ENCODE measurements at regions not wholly inside any gene's neighbourhood (a gene's known extent, or its start where the extent isn't known, plus 50 kb on each side); places are given as distances from the start of the nearest gene placed in this dataset.

- TF ChIP-seq, protein P1, sequence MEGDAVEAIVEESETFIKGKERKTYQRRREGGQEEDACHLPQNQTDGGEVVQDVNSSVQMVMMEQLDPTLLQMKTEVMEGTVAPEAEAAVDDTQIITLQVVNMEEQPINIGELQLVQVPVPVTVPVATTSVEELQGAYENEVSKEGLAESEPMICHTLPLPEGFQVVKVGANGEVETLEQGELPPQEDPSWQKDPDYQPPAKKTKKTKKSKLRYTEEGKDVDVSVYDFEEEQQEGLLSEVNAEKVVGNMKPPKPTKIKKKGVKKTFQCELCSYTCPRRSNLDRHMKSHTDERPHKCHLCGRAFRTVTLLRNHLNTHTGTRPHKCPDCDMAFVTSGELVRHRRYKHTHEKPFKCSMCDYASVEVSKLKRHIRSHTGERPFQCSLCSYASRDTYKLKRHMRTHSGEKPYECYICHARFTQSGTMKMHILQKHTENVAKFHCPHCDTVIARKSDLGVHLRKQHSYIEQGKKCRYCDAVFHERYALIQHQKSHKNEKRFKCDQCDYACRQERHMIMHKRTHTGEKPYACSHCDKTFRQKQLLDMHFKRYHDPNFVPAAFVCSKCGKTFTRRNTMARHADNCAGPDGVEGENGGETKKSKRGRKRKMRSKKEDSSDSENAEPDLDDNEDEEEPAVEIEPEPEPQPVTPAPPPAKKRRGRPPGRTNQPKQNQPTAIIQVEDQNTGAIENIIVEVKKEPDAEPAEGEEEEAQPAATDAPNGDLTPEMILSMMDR (IDR thresholded peaks at IDR 0.05 in 4 of 5, conservative IDR thresholded peaks at IDR 0.05 in 1 of 5) = no peak
- no peak for TF ChIP-seq POLR2A (IDR thresholded peaks at IDR 0.05)
These were observed 253.7 kb upstream of the FOXD3 start for GRCh38 chr1:63068626-63069025.

All from gastrocnemius medialis (tissue), 4 donors.